Calu3 (cell line): ENCODE measurements at regions not wholly inside any gene's neighbourhood (a gene's known extent, or its start where the extent isn't known, plus 50 kb on each side); places are given as distances from the start of the nearest gene placed in this dataset.

Source experiments
- BruUV-seq: library from RNA; stranded (reverse); fragments of 400-500 nt; replicated peaks from 2 replicates; lab custom pipeline; 2021; lab: Mats Ljungman, UMichigan
- CTCF ChIA-PET: fragments of 300-600 bp; sonication (Branson Sonifier 250); formaldehyde crosslinking; loops from one replicate; lab custom pipeline; 2022; ENCODE audit warnings: antibody characterized with exemption; lab: Charles Lee
- DNase-seq: peaks from one replicate; pipeline ENCODE4 v3.0.0; 2022
- H3K27ac Mint-ChIP-seq: one replicate; pipeline ENCODE4 v1.8.0; 2022; ENCODE audit warnings: mixed read lengths; ENCODE audit not compliant: unreplicated experiment
- H3K27me3 Mint-ChIP-seq: one replicate; pipeline ENCODE4 v1.8.0; 2022; ENCODE audit warnings: mixed read lengths; ENCODE audit not compliant: unreplicated experiment
- H3K36me3 Mint-ChIP-seq: one replicate; pipeline ENCODE4 v1.8.0; 2022; ENCODE audit warnings: mild to moderate bottlenecking, moderate library complexity, mixed read lengths; ENCODE audit not compliant: insufficient read depth, unreplicated experiment
- H3K4me1 Mint-ChIP-seq: one replicate; pipeline ENCODE4 v1.8.0; 2022; ENCODE audit warnings: mild to moderate bottlenecking, low read depth, mixed read lengths; ENCODE audit not compliant: unreplicated experiment
- H3K4me3 Mint-ChIP-seq: one replicate; pipeline ENCODE4 v1.8.0; 2022; ENCODE audit warnings: mild to moderate bottlenecking, low read depth, moderate library complexity, mixed read lengths; ENCODE audit not compliant: unreplicated experiment
- H3K9me3 Mint-ChIP-seq: one replicate; pipeline ENCODE4 v1.8.0; 2022; ENCODE audit warnings: low read depth, mixed read lengths; ENCODE audit not compliant: unreplicated experiment
- CTCF ChIP-seq: fragments of 200-600 bp; IDR thresholded peaks from one replicate; pipeline ENCODE4 v1.8.0; 2022; ENCODE audit warnings: antibody characterized with exemption; ENCODE audit not compliant: unreplicated experiment
- intact Hi-C: fragments of 100-400 bp; cut with micrococcal nuclease; formaldehyde crosslinking; loops from one replicate; pipeline ENCODE4 v1.10.0; 2022; ENCODE audit not compliant: unreplicated experiment

GRCh38 chr17:77444628-77444983 is 303.8 kb downstream of the SEC14L1 start:
- Mint-ChIP-seq H3K36me3 (peaks cover 53% of the 10 kb centered on the region), H3K4me1 (peaks cover 65% of the 10 kb centered on the region), H3K27ac (peak overlapping the region; percentile 47), H3K9me3 (no peaks in the 10 kb centered on the region), H3K4me3 (no peak overlapping the region), H3K27me3 (no peaks in the 10 kb centered on the region)
- no TSS peak for BruUV-seq
- CTCF ChIA-PET = interaction anchor here (1.7 kb wide), 1 partner anchor 15 kb away, joined by 7 read pairs; no protein-coding TSS in a partner anchor
- TF ChIP-seq CTCF = no peak
- no peak for DNase-seq
- intact Hi-C loops = no loop called here

GRCh38 chr17:77444984-77445759 is 304.4 kb downstream of the SEC14L1 start:
- peaks cover 71% of the 10 kb centered on the region for H3K4me1 Mint-ChIP-seq
- no peaks in the 10 kb centered on the region for H3K27me3 Mint-ChIP-seq

GRCh38 chr17:77445760-77446532 is 305.2 kb downstream of the SEC14L1 start:
- Mint-ChIP-seq H3K9me3 (no peaks in the 10 kb centered on the region), H3K4me3 (peak overlapping the region; percentile 14), H3K27me3 (no peaks in the 10 kb centered on the region), H3K27ac (peak overlapping the region; percentile 47), H3K36me3 (peaks cover 67% of the 10 kb centered on the region), H3K4me1 (peaks cover 79% of the 10 kb centered on the region)
- DNase-seq = peak; percentile 66
- intact Hi-C loops = no loop called here
- CTCF ChIA-PET = interaction anchor here (0.9 to 1.7 kb wide), 2 partner anchors 16 to 226 kb away, joined by 3 to 7 read pairs; no protein-coding TSS in a partner anchor
- no peak for TF ChIP-seq CTCF
- no TSS peak for BruUV-seq

More at GRCh38 chr17:77444984-77445759, 304.4 kb downstream of the SEC14L1 start:
- Mint-ChIP-seq H3K27ac (peak overlapping the region; percentile 47), H3K36me3 (peaks cover 59% of the 10 kb centered on the region), H3K4me3 (peak overlapping the region; percentile 14), H3K9me3 (no peaks in the 10 kb centered on the region)
- intact Hi-C loops = no loop called here
- no peak for TF ChIP-seq CTCF
- no peak for DNase-seq
- CTCF ChIA-PET = interaction anchor here (0.9 to 1.7 kb wide), 2 partner anchors 15 to 226 kb away, joined by 3 to 7 read pairs; no protein-coding TSS in a partner anchor
- no TSS peak for BruUV-seq

- no peaks in the 10 kb centered on the region for H3K9me3 Mint-ChIP-seq
- H3K36me3 Mint-ChIP-seq = peaks cover 72% of the 10 kb centered on the region
- H3K27me3 Mint-ChIP-seq = no peaks in the 10 kb centered on the region
- no peak overlapping the region for H3K4me3 Mint-ChIP-seq
- no peak for TF ChIP-seq CTCF
- H3K4me1 Mint-ChIP-seq = peaks cover 86% of the 10 kb centered on the region
- CTCF ChIA-PET = no interaction called here
- BruUV-seq = no TSS peak
- intact Hi-C loops = no loop called here
- no peak for DNase-seq
- H3K27ac Mint-ChIP-seq = no peak overlapping the region
These were observed 306.3 kb downstream of the SEC14L1 start for GRCh38 chr17:77446940-77447634.
